ENCODE measurements at regions not wholly inside any gene's neighbourhood (a gene's known extent, or its start where the extent isn't known, plus 50 kb on each side); places are given as distances from the start of the nearest gene placed in this dataset.

DNA sequence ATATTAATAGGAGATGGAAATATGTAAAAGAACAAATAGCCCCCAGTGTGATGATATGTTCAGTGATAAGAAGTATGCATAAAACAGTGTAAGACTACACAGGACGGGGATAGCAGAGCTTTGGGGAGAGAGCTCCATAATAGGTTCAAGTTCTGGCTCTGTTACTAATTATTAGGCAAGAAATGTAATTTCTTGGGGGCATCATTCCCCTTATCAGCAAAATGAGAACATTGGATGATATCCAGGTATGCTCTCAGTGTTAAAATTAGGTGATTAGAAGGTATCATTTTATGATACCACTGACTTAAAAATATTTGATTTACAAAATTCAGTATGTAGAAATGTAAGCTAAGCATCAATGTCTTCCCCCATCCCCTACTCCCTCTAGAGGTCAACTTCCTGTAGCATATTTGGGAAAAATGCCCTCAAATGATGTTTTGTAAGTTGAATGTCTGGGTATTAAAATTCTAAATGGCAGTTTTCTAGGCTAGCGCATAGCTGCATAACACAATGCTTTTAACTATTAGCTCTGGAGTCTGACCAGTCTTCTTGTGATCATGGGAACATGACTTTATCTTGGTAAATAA lies 585.7 kb upstream of the CAMK1G start:
- no peaks in the 10 kb centered on the region for H3K9me2 ChIP-seq (ENCODE audit: insufficient read depth)
- DNase-seq (ENCODE audit: low spot score): peak; percentile 28
- H3K4me1 Mint-ChIP-seq: no peaks in the 10 kb centered on the region

DNA sequence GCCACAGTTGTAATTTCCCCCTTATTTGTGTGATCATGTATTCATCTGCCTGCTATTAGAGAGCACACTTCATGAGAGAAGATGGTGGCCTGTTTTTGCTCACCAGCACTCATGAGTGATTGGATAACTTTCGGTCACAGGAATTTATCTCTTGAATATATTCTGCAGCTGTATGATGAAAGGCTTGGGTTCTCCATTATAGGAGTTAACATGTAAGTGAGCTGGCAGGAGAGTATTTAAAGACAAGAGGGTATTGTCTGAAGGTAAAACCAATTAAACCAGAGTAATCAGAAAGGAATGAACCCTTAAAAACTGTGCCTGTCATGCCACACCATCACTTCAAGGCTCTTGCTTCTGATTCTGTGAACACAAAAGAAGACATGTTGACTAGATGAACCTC lies 574.9 kb upstream of the CAMK1G start:
- no peaks in the 10 kb centered on the region for H3K36me3 Mint-ChIP-seq (ENCODE audit: low read depth)
- Histone ChIP-seq H3K27me3 (ENCODE audit: insufficient read depth) (no peaks in the 10 kb centered on the region), H3K79me2 (replicated peaks; ENCODE audit: insufficient read depth) (no peaks in the 10 kb centered on the region), H3K36me3 (ENCODE audit: insufficient read depth) (no peaks in the 10 kb centered on the region), H3K9me2 (ENCODE audit: insufficient read depth) (0 out of 2 replicates have a peak, but pooled peaks cover 3% of the 10 kb centered on the region), H3K4me3 (no peak overlapping the region), H3K4me2 (no peak overlapping the region), H4K20me1 (replicated peaks; ENCODE audit: insufficient read depth) (no peaks in the 10 kb centered on the region), H3K27ac (ENCODE audit: low read depth) (no peak overlapping the region), H3F3A (replicated peaks; ENCODE audit: low read depth) (no peaks in the 10 kb centered on the region), H3K4me1 (ENCODE audit: insufficient read depth) (no peaks in the 10 kb centered on the region), H2AFZ (no peak overlapping the region)
- H3K9me3 Mint-ChIP-seq: no peaks in the 10 kb centered on the region
- H3K4me3 Mint-ChIP-seq: no peak overlapping the region
- peaks cover 3% of the 10 kb centered on the region; the same call in 2 of the 3 replicates for H3K4me1 Mint-ChIP-seq
- no peak for DNase-seq (ENCODE audit: low spot score)
- H3K27me3 Mint-ChIP-seq (ENCODE audit: insufficient read depth, low read depth, poor library complexity): peaks cover 2% of the 10 kb centered on the region
- ATAC-seq: no peak
- no peak overlapping the region for H3K27ac Mint-ChIP-seq
- no peak for TF ChIP-seq JUNB (IDR thresholded peaks at IDR 0.05; ENCODE audit: unreplicated experiment)
- TF ChIP-seq ZNF114 (CRISPR knock-in tag; IDR thresholded peaks at IDR 0.05): no peak
- TF ChIP-seq, protein P1, sequence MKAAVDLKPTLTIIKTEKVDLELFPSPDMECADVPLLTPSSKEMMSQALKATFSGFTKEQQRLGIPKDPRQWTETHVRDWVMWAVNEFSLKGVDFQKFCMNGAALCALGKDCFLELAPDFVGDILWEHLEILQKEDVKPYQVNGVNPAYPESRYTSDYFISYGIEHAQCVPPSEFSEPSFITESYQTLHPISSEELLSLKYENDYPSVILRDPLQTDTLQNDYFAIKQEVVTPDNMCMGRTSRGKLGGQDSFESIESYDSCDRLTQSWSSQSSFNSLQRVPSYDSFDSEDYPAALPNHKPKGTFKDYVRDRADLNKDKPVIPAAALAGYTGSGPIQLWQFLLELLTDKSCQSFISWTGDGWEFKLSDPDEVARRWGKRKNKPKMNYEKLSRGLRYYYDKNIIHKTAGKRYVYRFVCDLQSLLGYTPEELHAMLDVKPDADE (IDR thresholded peaks at IDR 0.05): no peak
- no peak for TF ChIP-seq STAT1 (IDR thresholded peaks at IDR 0.05; ENCODE audit: unreplicated experiment)
- TF ChIP-seq ZNF331 (CRISPR knock-in tag; IDR thresholded peaks at IDR 0.05; ENCODE audit: low read depth): no peak
- TF ChIP-seq, protein P2, sequence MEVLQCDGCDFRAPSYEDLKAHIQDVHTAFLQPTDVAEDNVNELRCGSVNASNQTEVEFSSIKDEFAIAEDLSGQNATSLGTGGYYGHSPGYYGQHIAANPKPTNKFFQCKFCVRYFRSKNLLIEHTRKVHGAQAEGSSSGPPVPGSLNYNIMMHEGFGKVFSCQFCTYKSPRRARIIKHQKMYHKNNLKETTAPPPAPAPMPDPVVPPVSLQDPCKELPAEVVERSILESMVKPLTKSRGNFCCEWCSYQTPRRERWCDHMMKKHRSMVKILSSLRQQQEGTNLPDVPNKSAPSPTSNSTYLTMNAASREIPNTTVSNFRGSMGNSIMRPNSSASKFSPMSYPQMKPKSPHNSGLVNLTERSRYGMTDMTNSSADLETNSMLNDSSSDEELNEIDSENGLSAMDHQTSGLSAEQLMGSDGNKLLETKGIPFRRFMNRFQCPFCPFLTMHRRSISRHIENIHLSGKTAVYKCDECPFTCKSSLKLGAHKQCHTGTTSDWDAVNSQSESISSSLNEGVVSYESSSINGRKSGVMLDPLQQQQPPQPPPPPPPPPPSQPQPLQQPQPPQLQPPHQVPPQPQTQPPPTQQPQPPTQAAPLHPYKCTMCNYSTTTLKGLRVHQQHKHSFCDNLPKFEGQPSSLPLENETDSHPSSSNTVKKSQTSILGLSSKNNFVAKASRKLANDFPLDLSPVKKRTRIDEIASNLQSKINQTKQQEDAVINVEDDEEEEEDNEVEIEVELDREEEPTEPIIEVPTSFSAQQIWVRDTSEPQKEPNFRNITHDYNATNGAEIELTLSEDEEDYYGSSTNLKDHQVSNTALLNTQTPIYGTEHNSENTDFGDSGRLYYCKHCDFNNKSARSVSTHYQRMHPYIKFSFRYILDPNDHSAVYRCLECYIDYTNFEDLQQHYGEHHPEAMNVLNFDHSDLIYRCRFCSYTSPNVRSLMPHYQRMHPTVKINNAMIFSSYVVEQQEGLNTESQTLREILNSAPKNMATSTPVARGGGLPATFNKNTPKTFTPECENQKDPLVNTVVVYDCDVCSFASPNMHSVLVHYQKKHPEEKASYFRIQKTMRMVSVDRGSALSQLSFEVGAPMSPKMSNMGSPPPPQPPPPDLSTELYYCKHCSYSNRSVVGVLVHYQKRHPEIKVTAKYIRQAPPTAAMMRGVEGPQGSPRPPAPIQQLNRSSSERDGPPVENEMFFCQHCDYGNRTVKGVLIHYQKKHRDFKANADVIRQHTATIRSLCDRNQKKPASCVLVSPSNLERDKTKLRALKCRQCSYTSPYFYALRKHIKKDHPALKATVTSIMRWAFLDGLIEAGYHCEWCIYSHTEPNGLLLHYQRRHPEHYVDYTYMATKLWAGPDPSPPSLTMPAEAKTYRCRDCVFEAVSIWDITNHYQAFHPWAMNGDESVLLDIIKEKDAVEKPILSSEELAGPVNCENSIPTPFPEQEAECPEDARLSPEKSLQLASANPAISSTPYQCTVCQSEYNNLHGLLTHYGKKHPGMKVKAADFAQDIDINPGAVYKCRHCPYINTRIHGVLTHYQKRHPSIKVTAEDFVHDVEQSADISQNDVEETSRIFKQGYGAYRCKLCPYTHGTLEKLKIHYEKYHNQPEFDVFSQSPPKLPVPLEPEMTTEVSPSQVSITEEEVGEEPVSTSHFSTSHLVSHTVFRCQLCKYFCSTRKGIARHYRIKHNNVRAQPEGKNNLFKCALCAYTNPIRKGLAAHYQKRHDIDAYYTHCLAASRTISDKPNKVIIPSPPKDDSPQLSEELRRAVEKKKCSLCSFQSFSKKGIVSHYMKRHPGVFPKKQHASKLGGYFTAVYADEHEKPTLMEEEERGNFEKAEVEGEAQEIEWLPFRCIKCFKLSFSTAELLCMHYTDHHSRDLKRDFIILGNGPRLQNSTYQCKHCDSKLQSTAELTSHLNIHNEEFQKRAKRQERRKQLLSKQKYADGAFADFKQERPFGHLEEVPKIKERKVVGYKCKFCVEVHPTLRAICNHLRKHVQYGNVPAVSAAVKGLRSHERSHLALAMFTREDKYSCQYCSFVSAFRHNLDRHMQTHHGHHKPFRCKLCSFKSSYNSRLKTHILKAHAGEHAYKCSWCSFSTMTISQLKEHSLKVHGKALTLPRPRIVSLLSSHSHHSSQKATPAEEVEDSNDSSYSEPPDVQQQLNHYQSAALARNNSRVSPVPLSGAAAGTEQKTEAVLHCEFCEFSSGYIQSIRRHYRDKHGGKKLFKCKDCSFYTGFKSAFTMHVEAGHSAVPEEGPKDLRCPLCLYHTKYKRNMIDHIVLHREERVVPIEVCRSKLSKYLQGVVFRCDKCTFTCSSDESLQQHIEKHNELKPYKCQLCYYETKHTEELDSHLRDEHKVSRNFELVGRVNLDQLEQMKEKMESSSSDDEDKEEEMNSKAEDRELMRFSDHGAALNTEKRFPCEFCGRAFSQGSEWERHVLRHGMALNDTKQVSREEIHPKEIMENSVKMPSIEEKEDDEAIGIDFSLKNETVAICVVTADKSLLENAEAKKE (CRISPR knock-in tag; IDR thresholded peaks at IDR 0.05): no peak
- TF ChIP-seq EZH2phosphoT487 (IDR thresholded peaks at IDR 0.05; ENCODE audit: unreplicated experiment): no peak
- no peak for TF ChIP-seq NANOG (IDR thresholded peaks at IDR 0.05; ENCODE audit: borderline replicate concordance)

More for the DNA sequence above, 585.7 kb upstream of the CAMK1G start:
- no peak overlapping the region for H3K4me3 Mint-ChIP-seq
- no peak for TF ChIP-seq EZH2phosphoT487 (IDR thresholded peaks at IDR 0.05; ENCODE audit: unreplicated experiment)
- TF ChIP-seq, protein P3, sequence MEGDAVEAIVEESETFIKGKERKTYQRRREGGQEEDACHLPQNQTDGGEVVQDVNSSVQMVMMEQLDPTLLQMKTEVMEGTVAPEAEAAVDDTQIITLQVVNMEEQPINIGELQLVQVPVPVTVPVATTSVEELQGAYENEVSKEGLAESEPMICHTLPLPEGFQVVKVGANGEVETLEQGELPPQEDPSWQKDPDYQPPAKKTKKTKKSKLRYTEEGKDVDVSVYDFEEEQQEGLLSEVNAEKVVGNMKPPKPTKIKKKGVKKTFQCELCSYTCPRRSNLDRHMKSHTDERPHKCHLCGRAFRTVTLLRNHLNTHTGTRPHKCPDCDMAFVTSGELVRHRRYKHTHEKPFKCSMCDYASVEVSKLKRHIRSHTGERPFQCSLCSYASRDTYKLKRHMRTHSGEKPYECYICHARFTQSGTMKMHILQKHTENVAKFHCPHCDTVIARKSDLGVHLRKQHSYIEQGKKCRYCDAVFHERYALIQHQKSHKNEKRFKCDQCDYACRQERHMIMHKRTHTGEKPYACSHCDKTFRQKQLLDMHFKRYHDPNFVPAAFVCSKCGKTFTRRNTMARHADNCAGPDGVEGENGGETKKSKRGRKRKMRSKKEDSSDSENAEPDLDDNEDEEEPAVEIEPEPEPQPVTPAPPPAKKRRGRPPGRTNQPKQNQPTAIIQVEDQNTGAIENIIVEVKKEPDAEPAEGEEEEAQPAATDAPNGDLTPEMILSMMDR (conservative IDR thresholded peaks at IDR 0.05; ENCODE audit: low read depth in 2 of 2): peak; percentile 46 to 64; a peak in 3 of 4 replicates
- no peaks in the 10 kb centered on the region for H3K27me3 ChIP-seq (ENCODE audit: insufficient read depth)
- H3K27ac Mint-ChIP-seq: no peak overlapping the region
- H2AFZ ChIP-seq: no peak overlapping the region
- H3K36me3 Mint-ChIP-seq (ENCODE audit: low read depth): peaks cover 5% of the 10 kb centered on the region; the same call in 1 of the 3 replicates
- H3K4me1 ChIP-seq (ENCODE audit: insufficient read depth): no peaks in the 10 kb centered on the region
- no peak overlapping the region for H3K4me2 ChIP-seq
- H3K36me3 ChIP-seq (ENCODE audit: insufficient read depth): no peaks in the 10 kb centered on the region
- no peaks in the 10 kb centered on the region for H4K20me1 ChIP-seq (replicated peaks; ENCODE audit: insufficient read depth)
- H3K9me3 Mint-ChIP-seq: peaks cover 20% of the 10 kb centered on the region
- H3K27me3 Mint-ChIP-seq (ENCODE audit: insufficient read depth, low read depth, poor library complexity): no peaks in the 10 kb centered on the region
- H3K79me2 ChIP-seq (replicated peaks; ENCODE audit: insufficient read depth): no peaks in the 10 kb centered on the region
- H3F3A ChIP-seq (replicated peaks; ENCODE audit: low read depth): no peaks in the 10 kb centered on the region
- H3K4me3 ChIP-seq: no peak overlapping the region
- H3K27ac ChIP-seq (ENCODE audit: low read depth): no peak overlapping the region
- no peak for ATAC-seq

Data from GM23338 (cell line).